Left kidney (tissue), 1 donor: ENCODE measurements at regions not wholly inside any gene's neighbourhood (a gene's known extent, or its start where the extent isn't known, plus 50 kb on each side); places are given as distances from the start of the nearest gene placed in this dataset.
"Not testable (repeated sequence)": the region's sequence is repeated elsewhere in the genome, so short reads cannot be mapped to it uniquely, and the experiment has no call there.

Experiments
- DNase-seq: peaks from one replicate; pipeline ENCODE4 v3.0.0-alpha.2; 2013

- DNase-seq = no peak
Observed at GRCh38 chr7:136530831-136531230, 337.6 kb upstream of the CHRM2 start.

- no peak for DNase-seq
Observed at GRCh38 chr7:136528329-136528728, 340.1 kb upstream of the CHRM2 start.

- no peak for DNase-seq
Observed at GRCh38 chr7:136527554-136527953, 340.9 kb upstream of the CHRM2 start.

GRCh38 chr7:136526408-136527105 lies 341.9 kb upstream of the CHRM2 start:
- DNase-seq = no peak

- no peak for DNase-seq
Observed at GRCh38 chr7:136523571-136523970, 344.9 kb upstream of the CHRM2 start.

GRCh38 chr7:136517971-136518370 lies 350.5 kb upstream of the CHRM2 start:
- no peak for DNase-seq

- no peak for DNase-seq
Observed at GRCh38 chr7:136514776-136515175, 353.7 kb upstream of the CHRM2 start.

GRCh38 chr7:136513744-136514143 lies 354.7 kb upstream of the CHRM2 start:
- no peak for DNase-seq

- DNase-seq = no peak
Observed at GRCh38 chr7:136509466-136509865, 359.0 kb upstream of the CHRM2 start.

GRCh38 chr7:136502162-136502561 lies 366.3 kb upstream of the CHRM2 start:
- no peak for DNase-seq

- no peak for DNase-seq
Observed at GRCh38 chr7:136501151-136501550, 367.3 kb upstream of the CHRM2 start.

- no peak for DNase-seq
Observed at GRCh38 chr7:136496551-136496950, 371.9 kb upstream of the CHRM2 start.

GRCh38 chr7:136495081-136495480 lies 373.4 kb upstream of the CHRM2 start:
- no peak for DNase-seq

- DNase-seq = no peak
Observed at GRCh38 chr7:136492366-136492765, 376.1 kb upstream of the CHRM2 start.

GRCh38 chr7:136489808-136490207 lies 378.6 kb upstream of the CHRM2 start:
- no peak for DNase-seq

- no peak for DNase-seq
Observed at GRCh38 chr7:136480901-136481300, 387.6 kb upstream of the CHRM2 start.

- no peak for DNase-seq
Observed at GRCh38 chr7:136479922-136480321, 388.5 kb upstream of the CHRM2 start.

- DNase-seq = no peak
Observed at GRCh38 chr7:136470179-136470578, 398.3 kb upstream of the CHRM2 start.

GRCh38 chr7:136452949-136453348 lies 415.5 kb upstream of the CHRM2 start:
- no peak for DNase-seq

GRCh38 chr7:136446751-136447150 lies 421.7 kb upstream of the CHRM2 start:
- DNase-seq = no peak

GRCh38 chr7:136441835-136442234 lies 426.6 kb upstream of the CHRM2 start:
- DNase-seq = no peak

GRCh38 chr7:136431736-136432135 lies 436.7 kb upstream of the CHRM2 start:
- DNase-seq = not testable (repeated sequence)

GRCh38 chr7:136424058-136424457 lies 444.4 kb upstream of the CHRM2 start:
- no peak for DNase-seq

GRCh38 chr7:136419740-136420139 lies 442.6 kb upstream of the MTPN start:
- DNase-seq = not testable (repeated sequence)

GRCh38 chr7:136412952-136413351 lies 435.8 kb upstream of the MTPN start:
- DNase-seq = no peak
